Stimulated activated CD4-positive, alpha-beta T cell treated with anti-CD3 and anti-CD28 coated beads, TNF-alpha, amount 100 ng/mL, for 1 hour (primary cell): ENCODE measurements at regions not wholly inside any gene's neighbourhood (a gene's known extent, or its start where the extent isn't known, plus 50 kb on each side); places are given as distances from the start of the nearest gene placed in this dataset.
"Not testable (repeated sequence)": the region's sequence is repeated elsewhere in the genome, so short reads cannot be mapped to it uniquely, and the experiment has no call there.

ENCODE experiments used
- DNase-seq, 3 donors: peaks; one replicate each; pipeline ENCODE4 v3.0.0-alpha.2; 2020; ENCODE audit warnings: low read depth in 3 of 3, low spot score in 1 of 3

GRCh38 chr9:28956116-28956880, 1383.0 kb upstream of the C9orf72 start:
- no peak for DNase-seq

GRCh38 chr9:28960602-28961001, 1387.3 kb upstream of the C9orf72 start:
- DNase-seq, result no peak

GRCh38 chr9:28961623-28962022, 1388.3 kb upstream of the C9orf72 start:
- DNase-seq, result no peak

- DNase-seq, result no peak
These were observed 1393.9 kb upstream of the C9orf72 start for GRCh38 chr9:28967226-28967625.

GRCh38 chr9:28970241-28970654, 1397.0 kb upstream of the C9orf72 start:
- DNase-seq, result no peak

- no peak for DNase-seq
These were observed 1398.6 kb upstream of the C9orf72 start for GRCh38 chr9:28971881-28972280.

- DNase-seq, result no peak
These were observed 1403.0 kb upstream of the C9orf72 start for GRCh38 chr9:28976250-28976649.

GRCh38 chr9:28976684-28977083, 1403.4 kb upstream of the C9orf72 start:
- DNase-seq, result no peak

- DNase-seq, result no peak
These were observed 1407.8 kb upstream of the C9orf72 start for GRCh38 chr9:28981129-28981528.

GRCh38 chr9:28981711-28982110, 1408.4 kb upstream of the C9orf72 start:
- DNase-seq, result no peak

- DNase-seq, result no peak
These were observed 1410.7 kb upstream of the C9orf72 start for GRCh38 chr9:28984016-28984415.

GRCh38 chr9:28990009-28990408, 1416.7 kb upstream of the C9orf72 start:
- DNase-seq, result not testable (repeated sequence)

GRCh38 chr9:28999057-28999456, 1425.8 kb upstream of the C9orf72 start:
- no peak for DNase-seq

GRCh38 chr9:28999806-29000205, 1426.5 kb upstream of the C9orf72 start:
- DNase-seq, result no peak

GRCh38 chr9:29001006-29001405, 1427.7 kb upstream of the C9orf72 start:
- no peak for DNase-seq

GRCh38 chr9:29004988-29005387, 1431.7 kb upstream of the C9orf72 start:
- DNase-seq, result no peak

GRCh38 chr9:29006628-29007027, 1433.3 kb upstream of the C9orf72 start:
- no peak for DNase-seq

GRCh38 chr9:29012911-29013310, 1439.6 kb upstream of the C9orf72 start:
- DNase-seq, result no peak

GRCh38 chr9:29021632-29022031, 1448.4 kb upstream of the C9orf72 start:
- no peak for DNase-seq

GRCh38 chr9:29038332-29038731, 1465.1 kb upstream of the C9orf72 start:
- DNase-seq, result no peak

- DNase-seq, result no peak
These were observed 1466.0 kb upstream of the C9orf72 start for GRCh38 chr9:29039258-29039657.

GRCh38 chr9:29043072-29043471, 1469.8 kb upstream of the C9orf72 start:
- no peak for DNase-seq

- DNase-seq, result no peak
These were observed 1471.7 kb upstream of the C9orf72 start for GRCh38 chr9:29044959-29045358.
